Endothelial cell of umbilical vein (primary cell): ENCODE measurements at regions not wholly inside any gene's neighbourhood (a gene's known extent, or its start where the extent isn't known, plus 50 kb on each side); places are given as distances from the start of the nearest gene placed in this dataset.

Experiments used
- BruUV-seq: library from RNA; stranded (reverse); fragments of 400-500 nt; replicated peaks from 2 replicates; lab custom pipeline; 2021; lab: Mats Ljungman, UMichigan
- CTCF ChIA-PET: fragments of 300-600, 350-600 bp; sonication (Branson Sonifier 250); formaldehyde crosslinking; loops from one replicate; lab custom pipeline; 2021; ENCODE audit warnings: antibody characterized with exemption, inconsistent platforms; lab: Charles Lee
- POLR2A ChIA-PET: fragments of 300-600, 350-600 bp; sonication (Branson Sonifier 250); formaldehyde crosslinking; loops from one replicate; lab custom pipeline; 2021; ENCODE audit warnings: antibody characterized with exemption, inconsistent platforms; lab: Charles Lee
- DNase-seq: peaks from one replicate; pipeline ENCODE4 v3.0.0-alpha.2; 2011; ENCODE audit warnings: low read depth, low spot score
- FAIRE-seq: peaks from 2 replicates; lab custom pipeline; 2011; peaks lifted over from hg19 to GRCh38; lab: Jason Lieb, UNC
- H2AFZ ChIP-seq: 2 replicates; pipeline ENCODE4 v1.6.0; 2012; ENCODE audit warnings: low read depth, low read length, control low read depth, inconsistent platforms
- H3K27ac ChIP-seq: 2 replicates; pipeline ENCODE4 v1.5.1; 2011; ENCODE audit warnings: low read depth, mild to moderate bottlenecking, control low read depth, low read length, moderate library complexity; ENCODE audit not compliant: insufficient read depth
- H3K27me3 ChIP-seq, 2 experiments: 2 replicates each; pipeline versions ENCODE4 v1.6.0 to v1.6.1; 2011; ENCODE audit warnings: low read length in 2 of 2, mixed read lengths in 1 of 2; ENCODE audit not compliant: control insufficient read depth in 2 of 2, insufficient read depth in 2 of 2
- H3K36me3 ChIP-seq, 2 experiments: 2 replicates in 1 of 2; 3 replicates in 1 of 2; pipeline ENCODE4 v1.5.1; 2011; ENCODE audit warnings: low read length in 2 of 2, mild to moderate bottlenecking in 1 of 2, moderate library complexity in 1 of 2; ENCODE audit not compliant: control insufficient read depth in 2 of 2, insufficient read depth in 2 of 2; ENCODE audit errors: extremely low read depth in 1 of 2
- H3K4me1 ChIP-seq: 3 replicates; pipeline ENCODE4 v1.5.1; 2011; ENCODE audit warnings: mild to moderate bottlenecking, low read length; ENCODE audit not compliant: control insufficient read depth, insufficient read depth; ENCODE audit errors: extremely low read depth
- H3K4me2 ChIP-seq: 2 replicates; pipeline ENCODE4 v1.6.1; 2011; ENCODE audit warnings: low read length, control low read depth, mixed read lengths; ENCODE audit not compliant: insufficient read depth
- H3K4me3 ChIP-seq, 3 experiments: fragments of 200-600 bp in 1 of 3; sonication (generic), shearing (Covaris generic) in 1 of 3; replicated peaks in 1 of 3; 2 replicates each; pipeline ENCODE4 v1.5.1; 2011 to 2016; ENCODE audit warnings: control low read depth in 3 of 3, low read length in 3 of 3, mild to moderate bottlenecking in 2 of 3, inconsistent platforms in 1 of 3, low read depth in 1 of 3, moderate library complexity in 1 of 3; ENCODE audit not compliant: insufficient read depth in 1 of 3
- H3K79me2 ChIP-seq: 2 replicates; pipeline ENCODE4 v1.6.0; 2012; ENCODE audit warnings: low read length, inconsistent platforms; ENCODE audit not compliant: control insufficient read depth, insufficient read depth
- H3K9ac ChIP-seq: replicated peaks from 2 replicates; pipeline ENCODE3; 2011; ENCODE audit warnings: low read length, control low read depth; ENCODE audit not compliant: insufficient read depth; ENCODE audit errors: extremely low read depth
- H3K9me1 ChIP-seq: replicated peaks from 3 replicates; pipeline ENCODE4 v1.6.0; 2011; ENCODE audit warnings: mild to moderate bottlenecking, low read length; ENCODE audit not compliant: control insufficient read depth, insufficient read depth; ENCODE audit errors: extremely low read depth
- H3K9me3 ChIP-seq: replicated peaks from 2 replicates; pipeline ENCODE4 v1.5.1; 2012; ENCODE audit warnings: low read length, inconsistent platforms; ENCODE audit not compliant: control insufficient read depth, insufficient read depth
- H4K20me1 ChIP-seq: replicated peaks from 2 replicates; pipeline ENCODE3; 2011; ENCODE audit warnings: mild to moderate bottlenecking, low read length; ENCODE audit not compliant: control insufficient read depth, insufficient read depth; ENCODE audit errors: extremely low read depth
- EZH2 ChIP-seq: IDR thresholded peaks from 2 replicates; pipeline ENCODE4 v1.6.1; 2012; ENCODE audit warnings: borderline replicate concordance, low read depth, mild to moderate bottlenecking, moderate library complexity, low read length, inconsistent platforms; ENCODE audit not compliant: severe bottlenecking
- FOS ChIP-seq: IDR thresholded peaks from 2 replicates; pipeline ENCODE4 v1.6.1; 2011; ENCODE audit warnings: mild to moderate bottlenecking, low read length, moderate library complexity, borderline replicate concordance; ENCODE audit not compliant: insufficient read depth
- GATA2 ChIP-seq: IDR thresholded peaks from 2 replicates; pipeline ENCODE4 v1.7.0; 2011; ENCODE audit warnings: low read depth, mild to moderate bottlenecking, moderate library complexity, mixed read lengths, low read length; ENCODE audit not compliant: insufficient read length, insufficient read depth
- JUN ChIP-seq: IDR thresholded peaks from 2 replicates; pipeline ENCODE4 v1.6.1; 2011; ENCODE audit warnings: borderline replicate concordance, low read depth; ENCODE audit not compliant: insufficient read length, insufficient read depth
- MYC ChIP-seq: IDR thresholded peaks from one replicate; pipeline ENCODE4 v1.6.1; 2011; ENCODE audit warnings: mild to moderate bottlenecking, low read depth, low read length
- POLR2A ChIP-seq: IDR thresholded peaks from 2 replicates; pipeline ENCODE4 v1.6.1; 2012; ENCODE audit warnings: low read depth, mild to moderate bottlenecking, control low read depth, low read length
- POLR2AphosphoS5 ChIP-seq: IDR thresholded peaks from 2 replicates; pipeline ENCODE4 v1.6.1; 2012; ENCODE audit warnings: low read depth, mild to moderate bottlenecking, control low read depth, low read length, moderate library complexity; ENCODE audit not compliant: insufficient read depth
- dilution Hi-C: fragments of 300-500 bp; cut with MboI; formaldehyde crosslinking; loops from one replicate; pipeline ENCODE4 v1.15.0; 2019; ENCODE audit warnings: low sequenced_read_pairs; ENCODE audit not compliant: extremely low pct_ligation_motif_present
- intact Hi-C: fragments of 100-400 bp; cut with micrococcal nuclease; formaldehyde crosslinking; loops from one replicate; pipeline ENCODE4 v1.10.0; 2022
- TF ChIP-seq, protein P1 (sequence below): IDR thresholded peaks from 2 replicates; pipeline ENCODE4 v1.6.1; 2011; ENCODE audit not compliant: insufficient read depth, insufficient read length
- TF ChIP-seq, protein P2 (sequence below), 2 donors: IDR thresholded peaks; 1 replicate in 1 of 2; 2 replicates in 1 of 2; pipeline ENCODE4 v1.5.1; 2011; ENCODE audit warnings: low read length in 2 of 2, mild to moderate bottlenecking in 2 of 2, moderate library complexity in 2 of 2, control low read depth in 1 of 2, inconsistent platforms in 1 of 2, low read depth in 1 of 2; ENCODE audit not compliant: insufficient read depth in 1 of 2; ENCODE audit errors: extremely low read depth in 1 of 2

DNA sequence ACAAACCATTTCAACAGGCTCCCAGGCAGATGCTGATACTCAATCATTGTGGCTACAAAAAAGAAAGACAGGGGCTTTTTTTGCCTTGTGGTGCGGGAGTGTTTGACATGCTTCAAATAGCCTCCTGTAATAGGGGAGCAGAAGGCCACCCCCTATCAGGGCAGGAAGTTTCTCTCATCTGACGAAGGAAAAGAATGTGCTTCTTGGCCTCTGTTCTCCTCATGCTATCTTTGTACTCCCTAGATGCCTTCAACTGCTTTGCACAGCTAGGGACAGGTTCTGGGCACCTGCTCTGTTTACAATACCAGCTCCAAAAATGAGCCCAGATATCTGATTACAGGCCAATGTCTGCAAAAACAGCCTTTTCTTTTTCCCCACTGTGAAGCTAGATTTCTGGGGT lies 391.1 kb downstream of the STIM2 start:
- intact Hi-C loops: no loop called here
- no peak overlapping the region for H3K9ac ChIP-seq
- H3K4me2 ChIP-seq: no peak overlapping the region
- H3K9me1 ChIP-seq: no peaks in the 10 kb centered on the region
- H2AFZ ChIP-seq: no peak overlapping the region
- dilution Hi-C loops: no loop called here
- no peak overlapping the region for H3K27ac ChIP-seq
- H3K9me3 ChIP-seq: no peaks in the 10 kb centered on the region
- no TSS peak for BruUV-seq
- no peaks in the 10 kb centered on the region for H4K20me1 ChIP-seq
- FAIRE-seq (no peak), DNase-seq (no peak)
- H3K27me3 ChIP-seq: no peaks in the 10 kb centered on the region
- no peak overlapping the region for H3K4me3 ChIP-seq
- no peaks in the 10 kb centered on the region for H3K4me1 ChIP-seq
- ChIA-PET CTCF (no interaction called here), POLR2A (no interaction called here)
- TF ChIP-seq, protein P1, sequence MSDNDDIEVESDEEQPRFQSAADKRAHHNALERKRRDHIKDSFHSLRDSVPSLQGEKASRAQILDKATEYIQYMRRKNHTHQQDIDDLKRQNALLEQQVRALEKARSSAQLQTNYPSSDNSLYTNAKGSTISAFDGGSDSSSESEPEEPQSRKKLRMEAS: no peak
- no peak for TF ChIP-seq EZH2
- no peak for TF ChIP-seq JUN
- TF ChIP-seq FOS: no peak
- no peak for TF ChIP-seq MYC
- no peak for TF ChIP-seq POLR2AphosphoS5
- TF ChIP-seq, protein P2, sequence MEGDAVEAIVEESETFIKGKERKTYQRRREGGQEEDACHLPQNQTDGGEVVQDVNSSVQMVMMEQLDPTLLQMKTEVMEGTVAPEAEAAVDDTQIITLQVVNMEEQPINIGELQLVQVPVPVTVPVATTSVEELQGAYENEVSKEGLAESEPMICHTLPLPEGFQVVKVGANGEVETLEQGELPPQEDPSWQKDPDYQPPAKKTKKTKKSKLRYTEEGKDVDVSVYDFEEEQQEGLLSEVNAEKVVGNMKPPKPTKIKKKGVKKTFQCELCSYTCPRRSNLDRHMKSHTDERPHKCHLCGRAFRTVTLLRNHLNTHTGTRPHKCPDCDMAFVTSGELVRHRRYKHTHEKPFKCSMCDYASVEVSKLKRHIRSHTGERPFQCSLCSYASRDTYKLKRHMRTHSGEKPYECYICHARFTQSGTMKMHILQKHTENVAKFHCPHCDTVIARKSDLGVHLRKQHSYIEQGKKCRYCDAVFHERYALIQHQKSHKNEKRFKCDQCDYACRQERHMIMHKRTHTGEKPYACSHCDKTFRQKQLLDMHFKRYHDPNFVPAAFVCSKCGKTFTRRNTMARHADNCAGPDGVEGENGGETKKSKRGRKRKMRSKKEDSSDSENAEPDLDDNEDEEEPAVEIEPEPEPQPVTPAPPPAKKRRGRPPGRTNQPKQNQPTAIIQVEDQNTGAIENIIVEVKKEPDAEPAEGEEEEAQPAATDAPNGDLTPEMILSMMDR (IDR thresholded peaks at IDR 0.05; ENCODE audit: extremely low read depth in 1 of 2, insufficient read depth in 1 of 2, low read depth in 1 of 2, low read length in 2 of 2): no peak
- no peak for TF ChIP-seq POLR2A
- TF ChIP-seq GATA2: no peak
- no peaks in the 10 kb centered on the region for H3K79me2 ChIP-seq
- no peaks in the 10 kb centered on the region for H3K36me3 ChIP-seq
